Endothelial cell of umbilical vein (primary cell): ENCODE measurements at regions not wholly inside any gene's neighbourhood (a gene's known extent, or its start where the extent isn't known, plus 50 kb on each side); places are given as distances from the start of the nearest gene placed in this dataset.

Experiments used
- BruUV-seq: library from RNA; stranded (reverse); fragments of 400-500 nt; replicated peaks from 2 replicates; lab custom pipeline; 2021; lab: Mats Ljungman, UMichigan
- CTCF ChIA-PET: fragments of 300-600, 350-600 bp; sonication (Branson Sonifier 250); formaldehyde crosslinking; loops from one replicate; lab custom pipeline; 2021; ENCODE audit warnings: antibody characterized with exemption, inconsistent platforms; lab: Charles Lee
- POLR2A ChIA-PET: fragments of 300-600, 350-600 bp; sonication (Branson Sonifier 250); formaldehyde crosslinking; loops from one replicate; lab custom pipeline; 2021; ENCODE audit warnings: antibody characterized with exemption, inconsistent platforms; lab: Charles Lee
- DNase-seq: peaks from one replicate; pipeline ENCODE4 v3.0.0-alpha.2; 2011; ENCODE audit warnings: low read depth, low spot score
- FAIRE-seq: peaks from 2 replicates; lab custom pipeline; 2011; peaks lifted over from hg19 to GRCh38; lab: Jason Lieb, UNC
- H2AFZ ChIP-seq: 2 replicates; pipeline ENCODE4 v1.6.0; 2012; ENCODE audit warnings: low read depth, low read length, control low read depth, inconsistent platforms
- H3K27ac ChIP-seq: 2 replicates; pipeline ENCODE4 v1.5.1; 2011; ENCODE audit warnings: low read depth, mild to moderate bottlenecking, control low read depth, low read length, moderate library complexity; ENCODE audit not compliant: insufficient read depth
- H3K27me3 ChIP-seq, 2 experiments: 2 replicates each; pipeline versions ENCODE4 v1.6.0 to v1.6.1; 2011; ENCODE audit warnings: low read length in 2 of 2, mixed read lengths in 1 of 2; ENCODE audit not compliant: control insufficient read depth in 2 of 2, insufficient read depth in 2 of 2
- H3K36me3 ChIP-seq, 2 experiments: 2 replicates in 1 of 2; 3 replicates in 1 of 2; pipeline ENCODE4 v1.5.1; 2011; ENCODE audit warnings: low read length in 2 of 2, mild to moderate bottlenecking in 1 of 2, moderate library complexity in 1 of 2; ENCODE audit not compliant: control insufficient read depth in 2 of 2, insufficient read depth in 2 of 2; ENCODE audit errors: extremely low read depth in 1 of 2
- H3K4me1 ChIP-seq: 3 replicates; pipeline ENCODE4 v1.5.1; 2011; ENCODE audit warnings: mild to moderate bottlenecking, low read length; ENCODE audit not compliant: control insufficient read depth, insufficient read depth; ENCODE audit errors: extremely low read depth
- H3K4me2 ChIP-seq: 2 replicates; pipeline ENCODE4 v1.6.1; 2011; ENCODE audit warnings: low read length, control low read depth, mixed read lengths; ENCODE audit not compliant: insufficient read depth
- H3K4me3 ChIP-seq, 3 experiments: fragments of 200-600 bp in 1 of 3; sonication (generic), shearing (Covaris generic) in 1 of 3; replicated peaks in 1 of 3; 2 replicates each; pipeline ENCODE4 v1.5.1; 2011 to 2016; ENCODE audit warnings: control low read depth in 3 of 3, low read length in 3 of 3, mild to moderate bottlenecking in 2 of 3, inconsistent platforms in 1 of 3, low read depth in 1 of 3, moderate library complexity in 1 of 3; ENCODE audit not compliant: insufficient read depth in 1 of 3
- H3K79me2 ChIP-seq: 2 replicates; pipeline ENCODE4 v1.6.0; 2012; ENCODE audit warnings: low read length, inconsistent platforms; ENCODE audit not compliant: control insufficient read depth, insufficient read depth
- H3K9ac ChIP-seq: replicated peaks from 2 replicates; pipeline ENCODE3; 2011; ENCODE audit warnings: low read length, control low read depth; ENCODE audit not compliant: insufficient read depth; ENCODE audit errors: extremely low read depth
- H3K9me1 ChIP-seq: replicated peaks from 3 replicates; pipeline ENCODE4 v1.6.0; 2011; ENCODE audit warnings: mild to moderate bottlenecking, low read length; ENCODE audit not compliant: control insufficient read depth, insufficient read depth; ENCODE audit errors: extremely low read depth
- H3K9me3 ChIP-seq: replicated peaks from 2 replicates; pipeline ENCODE4 v1.5.1; 2012; ENCODE audit warnings: low read length, inconsistent platforms; ENCODE audit not compliant: control insufficient read depth, insufficient read depth
- H4K20me1 ChIP-seq: replicated peaks from 2 replicates; pipeline ENCODE3; 2011; ENCODE audit warnings: mild to moderate bottlenecking, low read length; ENCODE audit not compliant: control insufficient read depth, insufficient read depth; ENCODE audit errors: extremely low read depth
- CTCF ChIP-seq, 2 donors: IDR thresholded peaks; 1 replicate in 1 of 2; 2 replicates in 1 of 2; pipeline ENCODE4 v1.5.1; 2011; ENCODE audit warnings: low read length in 2 of 2, mild to moderate bottlenecking in 2 of 2, moderate library complexity in 2 of 2, control low read depth in 1 of 2, inconsistent platforms in 1 of 2, low read depth in 1 of 2; ENCODE audit not compliant: insufficient read depth in 1 of 2; ENCODE audit errors: extremely low read depth in 1 of 2
- EZH2 ChIP-seq: IDR thresholded peaks from 2 replicates; pipeline ENCODE4 v1.6.1; 2012; ENCODE audit warnings: borderline replicate concordance, low read depth, mild to moderate bottlenecking, moderate library complexity, low read length, inconsistent platforms; ENCODE audit not compliant: severe bottlenecking
- FOS ChIP-seq: IDR thresholded peaks from 2 replicates; pipeline ENCODE4 v1.6.1; 2011; ENCODE audit warnings: mild to moderate bottlenecking, low read length, moderate library complexity, borderline replicate concordance; ENCODE audit not compliant: insufficient read depth
- GATA2 ChIP-seq: IDR thresholded peaks from 2 replicates; pipeline ENCODE4 v1.7.0; 2011; ENCODE audit warnings: low read depth, mild to moderate bottlenecking, moderate library complexity, mixed read lengths, low read length; ENCODE audit not compliant: insufficient read length, insufficient read depth
- JUN ChIP-seq: IDR thresholded peaks from 2 replicates; pipeline ENCODE4 v1.6.1; 2011; ENCODE audit warnings: borderline replicate concordance, low read depth; ENCODE audit not compliant: insufficient read length, insufficient read depth
- MYC ChIP-seq: IDR thresholded peaks from one replicate; pipeline ENCODE4 v1.6.1; 2011; ENCODE audit warnings: mild to moderate bottlenecking, low read depth, low read length
- POLR2A ChIP-seq: IDR thresholded peaks from 2 replicates; pipeline ENCODE4 v1.6.1; 2012; ENCODE audit warnings: low read depth, mild to moderate bottlenecking, control low read depth, low read length
- POLR2AphosphoS5 ChIP-seq: IDR thresholded peaks from 2 replicates; pipeline ENCODE4 v1.6.1; 2012; ENCODE audit warnings: low read depth, mild to moderate bottlenecking, control low read depth, low read length, moderate library complexity; ENCODE audit not compliant: insufficient read depth
- dilution Hi-C: fragments of 300-500 bp; cut with MboI; formaldehyde crosslinking; loops from one replicate; pipeline ENCODE4 v1.15.0; 2019; ENCODE audit warnings: low sequenced_read_pairs; ENCODE audit not compliant: extremely low pct_ligation_motif_present
- intact Hi-C: fragments of 100-400 bp; cut with micrococcal nuclease; formaldehyde crosslinking; loops from one replicate; pipeline ENCODE4 v1.10.0; 2022

- Histone ChIP-seq H2AFZ (no peak overlapping the region), H3K79me2 (no peaks in the 10 kb centered on the region)
Measured at GRCh38 chr6:14310960-14311359, 193.4 kb downstream of the CD83 start.

GRCh38 chr6:14312587-14312986, 195.0 kb downstream of the CD83 start:
- no peaks in the 10 kb centered on the region for H3K27me3 ChIP-seq
- dilution Hi-C loops: no loop called here
- intact Hi-C loops: no loop called here
- no peaks in the 10 kb centered on the region for H3K79me2 ChIP-seq
- TF ChIP-seq POLR2A: no peak
- TF ChIP-seq POLR2AphosphoS5: no peak
- no peak for TF ChIP-seq CTCF (IDR thresholded peaks at IDR 0.05; ENCODE audit: extremely low read depth in 1 of 2, insufficient read depth in 1 of 2, low read depth in 1 of 2, low read length in 2 of 2)
- no peak for TF ChIP-seq MYC
- TF ChIP-seq GATA2: no peak
- no peak for TF ChIP-seq JUN
- ChIA-PET POLR2A (no interaction called here), CTCF (no interaction called here)
- no peaks in the 10 kb centered on the region for H3K9me3 ChIP-seq
- no peaks in the 10 kb centered on the region for H3K4me1 ChIP-seq
- H3K36me3 ChIP-seq: no peaks in the 10 kb centered on the region
- no peaks in the 10 kb centered on the region for H3K9me1 ChIP-seq
- DNase-seq (no peak), FAIRE-seq (no peak)
- no peak overlapping the region for H3K4me3 ChIP-seq
- no peaks in the 10 kb centered on the region for H4K20me1 ChIP-seq
- H3K4me2 ChIP-seq: no peak overlapping the region
- no TSS peak for BruUV-seq
- no peak overlapping the region for H3K27ac ChIP-seq
- no peak overlapping the region for H2AFZ ChIP-seq
- no peak overlapping the region for H3K9ac ChIP-seq

More at GRCh38 chr6:14310960-14311359, 193.4 kb downstream of the CD83 start:
- no TSS peak for BruUV-seq
- Histone ChIP-seq H3K9me3 (no peaks in the 10 kb centered on the region), H3K4me1 (no peaks in the 10 kb centered on the region), H3K27ac (no peak overlapping the region), H3K4me3 (no peak overlapping the region), H3K36me3 (no peaks in the 10 kb centered on the region), H3K4me2 (no peak overlapping the region), H4K20me1 (no peaks in the 10 kb centered on the region), H3K9ac (no peak overlapping the region), H3K9me1 (no peaks in the 10 kb centered on the region), H3K27me3 (no peaks in the 10 kb centered on the region)
- dilution Hi-C loops: no loop called here
- DNase-seq (no peak), FAIRE-seq (no peak)
- intact Hi-C loops: no loop called here
- POLR2A ChIA-PET: no interaction called here
- TF ChIP-seq POLR2AphosphoS5 (no peak), FOS (no peak), EZH2 (no peak), POLR2A (no peak), MYC (no peak)
- CTCF ChIA-PET: no interaction called here
